ENCODE measurements at regions not wholly inside any gene's neighbourhood (a gene's known extent, or its start where the extent isn't known, plus 50 kb on each side); places are given as distances from the start of the nearest gene placed in this dataset.

GRCh38 chr4:31908261-31908660, 1188.1 kb downstream of the PCDH7 start:
- Histone ChIP-seq H3K4me3 (ENCODE audit: low read length in 3 of 3) (no peak overlapping the region), H3K27ac (ENCODE audit: low read depth in 2 of 2, low read length in 2 of 2) (no peak overlapping the region), H3K9me3 (ENCODE audit: control insufficient read depth in 2 of 3, insufficient read depth in 1 of 3, low read length in 3 of 3) (peaks cover 0 to 3% (median 0%) of the 10 kb centered on the region in 3 donors), H3K9ac (ENCODE audit: low read length in 3 of 3) (no peak overlapping the region), H3K36me3 (ENCODE audit: control insufficient read depth in 2 of 3, insufficient read depth in 3 of 3, low read length in 3 of 3) (no peaks in the 10 kb centered on the region), H3K27me3 (ENCODE audit: control insufficient read depth, insufficient read depth, low read length) (no peaks in the 10 kb centered on the region), H3K4me1 (ENCODE audit: control insufficient read depth in 2 of 3, insufficient read depth in 2 of 3, low read depth in 1 of 3, low read length in 3 of 3) (no peaks in the 10 kb centered on the region)
- no peak for TF ChIP-seq CTCF (IDR thresholded peaks at IDR 0.05; ENCODE audit: borderline replicate concordance, extremely low read depth, insufficient read depth)
- no peak for DNase-seq
- no peak for FAIRE-seq
- intact Hi-C loops (cut with DNase I), result no loop called here

- Histone ChIP-seq H3K9ac (ENCODE audit: low read length in 3 of 3) (no peak overlapping the region), H3K27me3 (ENCODE audit: control insufficient read depth, insufficient read depth, low read length) (no peaks in the 10 kb centered on the region), H3K27ac (ENCODE audit: low read depth in 2 of 2, low read length in 2 of 2) (no peak overlapping the region), H3K36me3 (ENCODE audit: control insufficient read depth in 2 of 3, insufficient read depth in 3 of 3, low read length in 3 of 3) (no peaks in the 10 kb centered on the region), H3K9me3 (ENCODE audit: control insufficient read depth in 2 of 3, insufficient read depth in 1 of 3, low read length in 3 of 3) (no peaks in the 10 kb centered on the region), H3K4me1 (ENCODE audit: control insufficient read depth in 2 of 3, insufficient read depth in 2 of 3, low read depth in 1 of 3, low read length in 3 of 3) (no peaks in the 10 kb centered on the region), H3K4me3 (ENCODE audit: low read length in 3 of 3) (no peak overlapping the region)
- FAIRE-seq (no peak), DNase-seq (no peak)
- TF ChIP-seq CTCF (IDR thresholded peaks at IDR 0.05; ENCODE audit: borderline replicate concordance, extremely low read depth, insufficient read depth), result no peak
- intact Hi-C loops (cut with DNase I), result no loop called here
Measured at GRCh38 chr4:31917334-31917733, 1197.2 kb downstream of the PCDH7 start.

- no peak for TF ChIP-seq CTCF (IDR thresholded peaks at IDR 0.05; ENCODE audit: borderline replicate concordance, extremely low read depth, insufficient read depth)
- no peak for DNase-seq
- no peak overlapping the region for H3K4me3 ChIP-seq (ENCODE audit: low read length in 3 of 3)
- H3K4me1 ChIP-seq (ENCODE audit: control insufficient read depth in 2 of 3, insufficient read depth in 2 of 3, low read depth in 1 of 3, low read length in 3 of 3), result no peaks in the 10 kb centered on the region
- no peak for FAIRE-seq
- H3K27ac ChIP-seq (ENCODE audit: low read depth in 2 of 2, low read length in 2 of 2), result no peak overlapping the region
- H3K27me3 ChIP-seq (ENCODE audit: control insufficient read depth, insufficient read depth, low read length), result no peaks in the 10 kb centered on the region
- no peaks in the 10 kb centered on the region for H3K36me3 ChIP-seq (ENCODE audit: control insufficient read depth in 2 of 3, insufficient read depth in 3 of 3, low read length in 3 of 3)
- H3K9ac ChIP-seq (ENCODE audit: low read length in 3 of 3), result no peak overlapping the region
- intact Hi-C loops (cut with DNase I), result no loop called here
- H3K9me3 ChIP-seq (ENCODE audit: control insufficient read depth in 2 of 3, insufficient read depth in 1 of 3, low read length in 3 of 3), result no peaks in the 10 kb centered on the region
Measured at GRCh38 chr4:31918891-31919290, 1198.7 kb downstream of the PCDH7 start.

GRCh38 chr4:31923634-31924033, 1203.5 kb downstream of the PCDH7 start:
- Histone ChIP-seq H3K9me3 (ENCODE audit: control insufficient read depth in 2 of 3, insufficient read depth in 1 of 3, low read length in 3 of 3) (no peaks in the 10 kb centered on the region), H3K27ac (ENCODE audit: low read depth in 2 of 2, low read length in 2 of 2) (no peak overlapping the region), H3K4me3 (ENCODE audit: low read length in 3 of 3) (no peak overlapping the region), H3K27me3 (ENCODE audit: control insufficient read depth, insufficient read depth, low read length) (no peaks in the 10 kb centered on the region), H3K4me1 (ENCODE audit: control insufficient read depth in 2 of 3, insufficient read depth in 2 of 3, low read depth in 1 of 3, low read length in 3 of 3) (no peaks in the 10 kb centered on the region), H3K36me3 (ENCODE audit: control insufficient read depth in 2 of 3, insufficient read depth in 3 of 3, low read length in 3 of 3) (no peaks in the 10 kb centered on the region), H3K9ac (ENCODE audit: low read length in 3 of 3) (no peak overlapping the region)
- TF ChIP-seq CTCF (IDR thresholded peaks at IDR 0.05; ENCODE audit: borderline replicate concordance, extremely low read depth, insufficient read depth), result no peak
- FAIRE-seq, result no peak
- no peak for DNase-seq
- intact Hi-C loops (cut with DNase I), result no loop called here

All from kidney (tissue), 13 donors.